Left ventricle myocardium superior (tissue), 1 donor: ENCODE measurements at regions not wholly inside any gene's neighbourhood (a gene's known extent, or its start where the extent isn't known, plus 50 kb on each side); places are given as distances from the start of the nearest gene placed in this dataset.

Source experiments
- ATAC-seq: fragments of 200-7000 bp; cut with Tn5 transposase; one replicate; pipeline ENCODE4 v1.9.1; 2020; ENCODE audit warnings: mild to moderate bottlenecking, moderate library complexity
- DNase-seq: peaks from one replicate; pipeline ENCODE4 v3.0.0-alpha.2; 2020
- intact Hi-C: fragments of 100-400 bp; cut with micrococcal nuclease; formaldehyde crosslinking; loops from one replicate; pipeline ENCODE4 v1.11.0; 2022
- donor health status: DM: no; HTN: yes; CAD: no; lungs with severe emphysema.

- intact Hi-C loops, result no loop called here
These were observed 291.2 kb downstream of the CDH11 start for GRCh38 chr16:64830653-64831052.

DNA sequence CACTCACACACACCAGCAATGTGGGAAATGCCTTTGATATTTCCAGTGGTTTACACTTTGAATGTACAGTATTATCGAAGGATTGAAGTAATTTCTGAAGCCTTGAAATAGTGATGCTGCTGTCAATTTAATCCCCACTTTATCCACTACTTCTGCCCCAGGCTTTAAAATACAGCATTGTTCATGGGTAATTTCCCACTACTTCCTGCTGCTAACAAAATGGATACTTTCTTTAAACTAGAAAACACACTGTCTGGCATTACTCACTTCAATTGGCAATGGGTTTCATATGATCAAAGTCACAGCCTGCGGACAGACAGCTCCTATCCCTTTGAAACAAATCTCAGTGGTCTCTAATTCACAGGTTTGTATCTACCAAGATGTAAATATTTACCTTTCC lies 292.2 kb downstream of the CDH11 start:
- intact Hi-C loops, result no loop called here
- DNase-seq (no peak), ATAC-seq (no peak)

More at GRCh38 chr16:64830653-64831052, 291.2 kb downstream of the CDH11 start:
- no peak for DNase-seq
- no peak for ATAC-seq

DNA sequence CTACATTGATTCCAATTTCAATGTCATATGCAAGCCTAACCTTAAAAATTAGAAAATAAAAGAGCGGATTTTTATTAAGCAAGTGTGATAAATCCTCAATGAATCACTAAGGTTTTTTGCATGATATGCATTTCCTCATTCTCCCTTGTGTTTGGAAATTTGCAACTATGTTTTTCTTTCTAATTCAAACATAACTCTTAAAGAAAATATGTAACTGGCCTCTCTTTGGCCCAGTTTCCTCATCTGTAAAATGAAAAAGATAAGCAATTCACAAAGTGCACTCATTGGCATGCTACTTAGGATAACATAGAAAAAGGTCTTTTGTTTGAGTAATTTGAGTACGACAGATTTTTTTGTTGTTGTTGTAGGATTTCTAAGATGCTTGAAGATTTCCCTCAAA lies 295.5 kb downstream of the CDH11 start:
- intact Hi-C loops, result no loop called here
- no peak for ATAC-seq
- no peak for DNase-seq

DNA sequence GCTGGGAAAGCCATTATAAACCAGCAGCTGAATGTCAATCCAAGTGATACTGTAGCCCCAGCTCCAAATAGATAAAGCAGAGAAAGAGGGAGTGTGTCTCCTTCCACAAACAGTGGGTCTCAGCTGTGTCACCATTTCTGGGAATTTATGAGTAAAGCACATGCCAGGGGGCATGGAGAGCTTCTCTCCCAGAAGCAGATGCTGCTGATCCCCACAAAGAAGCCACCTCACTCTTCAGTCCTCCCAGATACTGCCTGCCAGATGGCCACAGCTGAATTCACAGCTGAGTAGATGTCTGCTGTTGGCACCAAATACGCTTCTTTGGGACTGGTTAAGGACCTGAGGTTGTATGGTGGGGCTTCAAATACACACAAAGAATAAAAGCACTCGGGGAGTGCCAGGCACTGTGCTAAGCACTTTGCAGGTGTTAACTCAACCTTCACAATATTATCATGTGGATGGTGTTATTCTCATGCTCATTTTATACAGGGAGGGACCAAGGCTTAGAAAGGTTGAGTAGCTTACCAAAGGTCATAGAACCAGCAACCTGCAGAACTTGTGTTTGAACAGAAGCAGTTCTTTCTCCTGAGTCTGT lies 298.3 kb downstream of the CDH11 start:
- ATAC-seq, result no peak
- DNase-seq, result no peak

DNA sequence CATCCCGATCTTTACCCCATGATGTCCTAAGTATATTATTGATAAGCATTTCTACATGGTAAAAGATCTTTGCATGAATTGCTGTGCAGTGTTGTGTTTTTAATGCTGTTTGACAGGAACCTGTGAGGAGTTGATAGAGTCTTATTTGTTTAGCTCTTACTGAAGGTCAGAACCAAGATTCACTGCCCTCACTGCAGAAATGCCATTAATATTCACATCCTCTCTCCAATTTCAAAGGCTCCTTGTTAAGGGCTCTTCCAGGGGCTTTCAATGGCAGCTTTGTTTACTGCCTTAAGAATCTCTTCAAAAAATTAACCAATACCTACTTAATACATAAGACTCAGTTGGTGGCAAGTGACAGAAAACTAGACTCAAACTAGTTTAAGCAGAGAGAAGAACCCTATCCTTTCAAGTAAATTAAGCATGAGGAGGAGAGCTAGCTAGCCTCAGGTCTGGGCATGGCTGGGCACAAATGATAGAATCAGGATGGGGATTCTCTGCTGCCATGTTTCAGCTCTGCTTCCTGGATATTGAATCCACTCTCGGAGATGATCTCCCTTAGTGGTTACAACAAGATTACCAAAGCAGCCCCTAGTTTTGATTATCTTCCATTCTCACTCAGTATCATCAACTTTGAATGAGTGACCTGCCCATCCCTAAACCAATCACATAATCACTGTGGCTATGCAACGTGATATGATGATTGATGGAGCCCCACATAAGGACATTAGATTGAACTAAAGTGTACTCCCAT lies 311.8 kb downstream of the CDH11 start:
- DNase-seq (no peak), ATAC-seq (no peak)
- intact Hi-C loops, result no loop called here

More for the DNA sequence above, 298.3 kb downstream of the CDH11 start:
- intact Hi-C loops, result no loop called here

DNA sequence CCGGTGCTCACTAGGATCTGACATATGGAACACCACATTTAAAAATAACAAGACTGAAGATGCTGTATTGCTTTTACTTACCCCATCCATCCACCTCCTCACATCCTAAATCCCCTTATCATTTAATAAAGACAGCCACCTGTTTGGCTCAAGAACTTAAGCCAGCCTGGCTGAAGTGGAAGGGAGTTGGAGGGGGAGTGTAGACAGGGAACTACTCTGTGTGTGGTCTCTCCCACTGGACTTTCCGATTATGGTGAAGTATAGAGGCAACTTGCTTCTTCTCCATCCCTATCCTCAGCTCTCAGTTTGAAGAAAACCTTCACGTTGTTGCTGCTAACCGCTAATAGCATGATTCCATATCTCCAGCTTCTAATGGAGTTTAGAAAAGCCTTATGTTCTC lies 313.4 kb downstream of the CDH11 start:
- intact Hi-C loops, result no loop called here
- ATAC-seq (no peak), DNase-seq (no peak)

GRCh38 chr16:64791756-64792155 lies 330.1 kb downstream of the CDH11 start:
- no peak for DNase-seq
- no peak for ATAC-seq
- intact Hi-C loops, result no loop called here

DNA sequence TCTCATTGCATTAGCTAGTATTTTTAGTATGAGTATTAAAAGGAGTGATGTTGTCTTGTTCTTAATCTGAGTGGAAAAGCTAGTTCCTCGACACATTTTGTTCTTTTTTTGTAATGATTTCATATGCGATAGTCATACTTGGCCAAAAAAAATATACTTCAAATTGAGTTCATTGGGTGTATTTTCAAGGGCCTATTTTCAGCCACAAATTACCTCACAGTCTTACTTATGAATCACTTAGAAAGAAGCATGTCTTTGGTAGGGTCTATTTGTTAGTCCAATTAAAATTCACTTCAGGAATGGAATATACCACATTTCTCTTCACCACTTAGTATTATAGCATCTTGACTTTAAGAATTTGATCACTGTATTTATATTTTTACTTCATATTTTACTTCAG lies 337.2 kb downstream of the CDH11 start:
- intact Hi-C loops, result no loop called here
- ATAC-seq, result no peak
- DNase-seq, result no peak

DNA sequence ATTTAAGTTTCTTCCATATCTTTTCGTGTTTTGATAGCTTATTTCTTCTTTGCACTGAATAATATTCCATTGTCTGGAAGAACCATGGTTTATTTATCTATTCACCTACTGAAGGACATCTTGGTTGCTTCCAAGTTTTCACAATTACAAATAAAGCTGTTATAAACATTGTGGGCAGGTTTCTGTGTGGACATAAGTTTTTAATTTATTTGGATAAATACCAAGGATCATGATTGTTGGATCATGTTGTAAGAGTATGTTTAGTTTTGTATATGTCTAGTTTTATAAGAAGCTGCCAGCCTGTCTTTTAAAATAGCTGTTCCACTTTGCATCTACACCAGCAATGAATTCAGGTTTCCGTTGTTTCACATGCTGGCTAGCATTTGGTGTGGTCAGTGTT lies 339.4 kb downstream of the CDH11 start:
- intact Hi-C loops, result no loop called here
- DNase-seq, result no peak
- ATAC-seq, result no peak

- DNase-seq (no peak), ATAC-seq (no peak)
- intact Hi-C loops, result no loop called here
These were observed 341.4 kb downstream of the CDH11 start for GRCh38 chr16:64780445-64780844.

- DNase-seq (no peak), ATAC-seq (no peak)
- intact Hi-C loops, result no loop called here
These were observed 343.1 kb downstream of the CDH11 start for GRCh38 chr16:64778777-64779176.

GRCh38 chr16:64773638-64774037 lies 348.2 kb downstream of the CDH11 start:
- DNase-seq (no peak), ATAC-seq (no peak)
- intact Hi-C loops, result no loop called here

GRCh38 chr16:64773184-64773583 lies 348.7 kb downstream of the CDH11 start:
- ATAC-seq (no peak), DNase-seq (no peak)
- intact Hi-C loops, result no loop called here

GRCh38 chr16:64771273-64771672 lies 350.6 kb downstream of the CDH11 start:
- intact Hi-C loops, result no loop called here
- DNase-seq (no peak), ATAC-seq (no peak)

GRCh38 chr16:64762211-64762610 lies 359.7 kb downstream of the CDH11 start:
- ATAC-seq, result no peak
- intact Hi-C loops, result no loop called here
- DNase-seq, result no peak

DNA sequence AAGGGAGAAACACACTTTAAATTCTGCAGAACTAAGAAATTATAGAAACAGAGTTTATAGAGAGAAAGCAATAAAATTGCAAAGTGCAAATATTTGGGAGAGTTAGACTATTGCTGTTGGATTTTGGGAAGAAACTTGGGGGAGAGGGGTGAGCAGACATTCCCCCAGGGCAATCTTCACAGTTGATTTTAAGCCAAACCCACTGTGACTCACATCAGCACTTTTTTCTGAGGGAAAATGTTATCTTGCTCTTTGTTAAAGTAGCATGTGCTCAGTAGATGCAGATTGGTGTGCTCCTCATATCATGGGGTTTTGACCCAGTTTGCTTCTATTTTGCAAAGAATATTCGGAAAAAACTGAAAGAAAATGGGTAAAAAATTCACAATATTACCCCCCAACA lies 367.6 kb downstream of the CDH11 start:
- DNase-seq (no peak), ATAC-seq (no peak)
- intact Hi-C loops, result no loop called here

DNA sequence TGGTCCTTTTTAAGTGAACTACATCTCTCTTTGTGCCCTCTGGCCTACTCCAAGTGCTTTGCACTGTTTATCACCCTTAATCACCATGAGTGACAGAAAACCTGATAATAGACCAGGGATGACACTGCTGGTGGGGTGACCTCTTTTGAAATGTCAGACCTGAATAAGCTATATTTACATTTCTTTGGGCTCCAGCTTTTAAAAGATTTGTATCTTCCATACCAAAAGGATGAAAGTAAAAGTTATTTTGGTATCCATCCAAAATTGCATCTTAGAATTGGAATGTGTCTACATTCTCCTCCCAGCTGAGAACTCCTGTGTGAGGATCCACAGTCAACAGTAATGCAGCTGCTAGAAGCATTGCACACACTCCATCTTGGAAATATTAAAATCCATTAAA lies 370.0 kb downstream of the CDH11 start:
- intact Hi-C loops, result no loop called here
- ATAC-seq (no peak), DNase-seq (no peak)

DNA sequence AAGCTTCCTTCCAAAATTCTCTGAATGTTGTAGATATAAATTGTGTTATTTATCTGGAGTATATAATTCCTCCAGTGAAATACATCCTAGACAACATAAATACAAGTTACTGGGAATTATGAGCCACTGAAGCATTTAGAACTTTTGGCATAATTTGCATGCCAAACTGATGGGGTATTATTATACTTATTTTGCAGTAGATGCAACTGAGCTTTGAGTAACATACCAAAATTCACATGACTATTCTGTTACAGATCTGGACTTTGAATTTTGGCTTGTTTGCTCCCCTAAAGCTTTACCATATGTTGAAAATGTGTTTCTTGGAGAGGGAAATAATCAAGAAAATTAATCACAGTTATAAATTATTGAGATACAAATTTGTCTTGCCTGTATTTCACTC lies 372.5 kb downstream of the CDH11 start:
- no peak for DNase-seq
- intact Hi-C loops, result no loop called here
- no peak for ATAC-seq

DNA sequence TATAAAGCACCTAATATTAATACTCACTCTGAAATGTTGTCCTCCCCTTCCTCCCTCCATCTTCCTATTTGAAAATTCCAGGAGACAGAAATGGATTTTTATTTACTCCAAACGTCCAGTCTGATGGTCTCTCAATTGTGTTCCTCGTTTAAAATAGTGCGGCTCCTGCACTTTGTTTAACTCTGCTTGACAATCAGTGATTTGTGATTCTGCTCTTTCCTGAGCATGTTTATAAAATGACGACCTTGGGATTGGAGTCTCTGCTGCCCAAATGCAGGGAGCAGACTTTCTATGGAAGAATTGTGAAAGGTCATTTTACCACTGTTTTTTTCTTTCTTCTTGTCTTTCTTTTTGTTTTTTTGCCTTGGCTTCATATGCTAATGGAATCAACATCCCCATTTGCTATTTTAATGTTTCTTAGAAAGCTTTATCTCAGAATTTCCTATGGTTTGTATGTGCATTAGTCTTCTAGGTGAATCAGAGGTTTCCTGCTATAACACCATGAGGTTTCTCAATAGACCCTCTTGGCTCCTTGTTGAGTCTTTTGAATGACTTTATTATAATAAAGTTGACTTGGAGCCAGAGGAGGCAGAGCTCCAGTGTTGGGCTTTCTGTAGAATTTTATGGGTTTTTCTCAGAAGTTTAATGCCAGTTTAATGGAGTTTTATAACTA lies 376.5 kb downstream of the CDH11 start:
- no peak for DNase-seq
- ATAC-seq, result no peak
- intact Hi-C loops, result no loop called here

DNA sequence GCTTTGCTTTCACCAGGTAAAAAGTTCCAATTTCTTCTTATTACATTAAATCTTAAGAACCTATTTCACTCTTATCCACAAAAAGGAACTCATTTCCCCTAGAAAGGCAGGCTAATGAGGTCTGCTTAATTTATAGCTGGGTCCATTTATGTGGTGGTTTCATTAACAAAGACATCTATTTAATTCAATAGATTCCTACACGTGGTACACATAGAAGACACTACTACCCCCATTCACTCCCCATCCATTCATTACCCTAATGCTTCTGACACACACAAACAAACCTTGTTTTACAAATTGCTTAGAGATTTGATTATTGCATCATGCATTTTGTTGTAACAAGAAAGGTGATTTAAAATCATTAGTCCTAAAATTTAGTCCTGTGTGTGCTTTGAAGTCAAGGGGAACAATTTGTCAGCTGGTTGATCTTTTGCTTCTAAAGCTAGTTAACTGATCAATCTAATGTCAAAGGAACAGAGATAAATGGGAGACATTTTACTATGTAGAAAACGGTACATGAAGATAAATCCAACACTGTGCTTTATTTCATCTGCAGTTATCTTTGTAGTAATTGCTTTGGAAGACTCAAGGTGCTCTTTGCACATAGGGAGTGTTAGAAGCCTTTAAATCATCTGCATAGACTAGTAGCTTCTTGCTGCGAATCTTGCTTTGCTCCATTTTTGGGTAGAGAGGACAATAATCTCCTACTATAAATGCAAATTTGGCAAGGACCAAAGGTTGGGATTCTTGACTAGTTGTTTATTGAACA lies 379.2 kb downstream of the CDH11 start:
- intact Hi-C loops, result no loop called here
- DNase-seq, result no peak
- no peak for ATAC-seq
